ENCODE measurements at regions not wholly inside any gene's neighbourhood (a gene's known extent, or its start where the extent isn't known, plus 50 kb on each side); places are given as distances from the start of the nearest gene placed in this dataset.

- TF ChIP-seq SALL2 (tag by site-specific recombination; IDR thresholded peaks at IDR 0.05; ENCODE audit: borderline replicate concordance) (no peak), CTCF (tag by site-specific recombination; IDR thresholded peaks at IDR 0.05) (no peak), ZNF629 (tag by site-specific recombination; IDR thresholded peaks at IDR 0.05) (no peak), ZNF560 (tag by site-specific recombination; IDR thresholded peaks at IDR 0.05; ENCODE audit: borderline replicate concordance) (no peak), ZNF777 (tag by site-specific recombination; IDR thresholded peaks at IDR 0.05; ENCODE audit: borderline replicate concordance) (no peak), ZNF239 (tag by site-specific recombination; IDR thresholded peaks at IDR 0.05) (no peak), PBX3 (CRISPR knock-in tag; IDR thresholded peaks at IDR 0.05) (no peak), KLF1 (tag by site-specific recombination; IDR thresholded peaks at IDR 0.05) (no peak), ZSCAN5A (tag by site-specific recombination; IDR thresholded peaks at IDR 0.05) (no peak), REST (tag by site-specific recombination; IDR thresholded peaks at IDR 0.05) (no peak), SCRT2 (tag by site-specific recombination; IDR thresholded peaks at IDR 0.05) (no peak), ZFP69B (tag by site-specific recombination; IDR thresholded peaks at IDR 0.05) (no peak), ZNF580 (tag by site-specific recombination; IDR thresholded peaks at IDR 0.05) (no peak), ZNF585B (tag by site-specific recombination; IDR thresholded peaks at IDR 0.05) (no peak)
Observed at GRCh38 chr19:16023146-16023915, 53.0 kb upstream of the TPM4 start.
